Activated CD4-positive, alpha-beta T cell treated with anti-CD3 and anti-CD28 coated beads, Interleukin-2, amount 10 ng/mL, durations not matched to agents 24 days and 14 days (primary cell): ENCODE measurements at regions not wholly inside any gene's neighbourhood (a gene's known extent, or its start where the extent isn't known, plus 50 kb on each side); places are given as distances from the start of the nearest gene placed in this dataset.

Experiments
- DNase-seq: peaks from one replicate; pipeline ENCODE4 v3.0.0; 2022
- H3K27ac Mint-ChIP-seq: one replicate; pipeline ENCODE4 v1.8.0; 2022; ENCODE audit warnings: mild to moderate bottlenecking, mixed read lengths
- H3K27me3 Mint-ChIP-seq: one replicate; pipeline ENCODE4 v1.8.0; 2022; ENCODE audit warnings: mixed read lengths
- H3K36me3 Mint-ChIP-seq: one replicate; pipeline ENCODE4 v1.8.0; 2022; ENCODE audit warnings: low read depth, mild to moderate bottlenecking, mixed read lengths
- H3K4me1 Mint-ChIP-seq: one replicate; pipeline ENCODE4 v1.8.0; 2021; ENCODE audit warnings: mixed read lengths
- H3K4me3 Mint-ChIP-seq: one replicate; pipeline ENCODE4 v1.8.0; 2022; ENCODE audit warnings: mild to moderate bottlenecking, moderate library complexity, mixed read lengths
- H3K9me3 Mint-ChIP-seq: one replicate; pipeline ENCODE4 v1.8.0; 2021; ENCODE audit warnings: mixed read lengths
- intact Hi-C: fragments of 100-400 bp; cut with micrococcal nuclease; formaldehyde crosslinking; loops from one replicate; pipeline ENCODE4 v1.15.1; 2023

GRCh38 chr6:170132561-170132991, 158.3 kb downstream of the DLL1 start:
- no peak overlapping the region for H3K27ac Mint-ChIP-seq
- no peaks in the 10 kb centered on the region for H3K4me1 Mint-ChIP-seq
- no peaks in the 10 kb centered on the region for H3K27me3 Mint-ChIP-seq
- no peaks in the 10 kb centered on the region for H3K9me3 Mint-ChIP-seq
- DNase-seq: no peak
- no peaks in the 10 kb centered on the region for H3K36me3 Mint-ChIP-seq
- no peak overlapping the region for H3K4me3 Mint-ChIP-seq
- intact Hi-C loops: no loop called here

- no peaks in the 10 kb centered on the region for H3K27me3 Mint-ChIP-seq
- no peak overlapping the region for H3K27ac Mint-ChIP-seq
- no peaks in the 10 kb centered on the region for H3K9me3 Mint-ChIP-seq
- intact Hi-C loops: no loop called here
- H3K4me1 Mint-ChIP-seq: no peaks in the 10 kb centered on the region
- no peak overlapping the region for H3K4me3 Mint-ChIP-seq
- H3K36me3 Mint-ChIP-seq: no peaks in the 10 kb centered on the region
- no peak for DNase-seq
Observed at GRCh38 chr6:170132011-170132521, 158.8 kb downstream of the DLL1 start.

GRCh38 chr6:170131351-170131750, 159.5 kb downstream of the DLL1 start:
- intact Hi-C loops: no loop called here
- Mint-ChIP-seq H3K36me3 (no peaks in the 10 kb centered on the region), H3K27me3 (no peaks in the 10 kb centered on the region), H3K4me1 (no peaks in the 10 kb centered on the region), H3K9me3 (no peaks in the 10 kb centered on the region), H3K27ac (no peak overlapping the region), H3K4me3 (no peak overlapping the region)
- no peak for DNase-seq

GRCh38 chr6:170130771-170131241, 160.1 kb downstream of the DLL1 start:
- Mint-ChIP-seq H3K36me3 (no peaks in the 10 kb centered on the region), H3K27me3 (no peaks in the 10 kb centered on the region), H3K4me1 (no peaks in the 10 kb centered on the region), H3K27ac (no peak overlapping the region), H3K4me3 (no peak overlapping the region), H3K9me3 (no peaks in the 10 kb centered on the region)
- no peak for DNase-seq
- intact Hi-C loops: no loop called here

- no peak overlapping the region for H3K4me3 Mint-ChIP-seq
- H3K27me3 Mint-ChIP-seq: no peaks in the 10 kb centered on the region
- no peaks in the 10 kb centered on the region for H3K4me1 Mint-ChIP-seq
- no peaks in the 10 kb centered on the region for H3K9me3 Mint-ChIP-seq
- H3K27ac Mint-ChIP-seq: no peak overlapping the region
- no peaks in the 10 kb centered on the region for H3K36me3 Mint-ChIP-seq
- DNase-seq: no peak
- intact Hi-C loops: no loop called here
Observed at GRCh38 chr6:170130201-170130621, 160.7 kb downstream of the DLL1 start.

- Mint-ChIP-seq H3K4me3 (no peak overlapping the region), H3K9me3 (no peaks in the 10 kb centered on the region), H3K27me3 (no peaks in the 10 kb centered on the region), H3K27ac (no peak overlapping the region), H3K36me3 (no peaks in the 10 kb centered on the region), H3K4me1 (no peaks in the 10 kb centered on the region)
- intact Hi-C loops: no loop called here
- no peak for DNase-seq
Observed at GRCh38 chr6:170129691-170130171, 161.1 kb downstream of the DLL1 start.

- H3K27ac Mint-ChIP-seq: no peak overlapping the region
- DNase-seq: no peak
Observed at GRCh38 chr6:170128811-170129681, 161.8 kb downstream of the DLL1 start.

GRCh38 chr6:170128346-170128745, 162.5 kb downstream of the DLL1 start:
- H3K9me3 Mint-ChIP-seq: no peaks in the 10 kb centered on the region
- H3K4me3 Mint-ChIP-seq: no peak overlapping the region
- no peaks in the 10 kb centered on the region for H3K27me3 Mint-ChIP-seq
- no peak for DNase-seq
- no peaks in the 10 kb centered on the region for H3K36me3 Mint-ChIP-seq
- H3K4me1 Mint-ChIP-seq: no peaks in the 10 kb centered on the region
- intact Hi-C loops: no loop called here
- no peak overlapping the region for H3K27ac Mint-ChIP-seq

More at GRCh38 chr6:170128811-170129681, 161.8 kb downstream of the DLL1 start:
- Mint-ChIP-seq H3K4me1 (no peaks in the 10 kb centered on the region), H3K4me3 (no peak overlapping the region), H3K9me3 (no peaks in the 10 kb centered on the region), H3K36me3 (no peaks in the 10 kb centered on the region), H3K27me3 (no peaks in the 10 kb centered on the region)
- intact Hi-C loops: no loop called here

GRCh38 chr6:170127151-170127550, 163.7 kb downstream of the DLL1 start:
- no peak overlapping the region for H3K27ac Mint-ChIP-seq
- H3K4me1 Mint-ChIP-seq: no peaks in the 10 kb centered on the region
- H3K36me3 Mint-ChIP-seq: no peaks in the 10 kb centered on the region
- intact Hi-C loops: no loop called here
- no peak overlapping the region for H3K4me3 Mint-ChIP-seq
- H3K9me3 Mint-ChIP-seq: no peaks in the 10 kb centered on the region
- DNase-seq: no peak
- no peaks in the 10 kb centered on the region for H3K27me3 Mint-ChIP-seq

- Mint-ChIP-seq H3K27me3 (peaks cover 2% of the 10 kb centered on the region), H3K27ac (no peak overlapping the region), H3K4me3 (no peak overlapping the region), H3K4me1 (no peaks in the 10 kb centered on the region), H3K36me3 (no peaks in the 10 kb centered on the region), H3K9me3 (peaks cover 5% of the 10 kb centered on the region)
- intact Hi-C loops: no loop called here
- no peak for DNase-seq
Observed at GRCh38 chr6:170125456-170126300, 165.2 kb downstream of the DLL1 start.

- Mint-ChIP-seq H3K36me3 (no peaks in the 10 kb centered on the region), H3K4me1 (no peaks in the 10 kb centered on the region), H3K9me3 (peaks cover 10% of the 10 kb centered on the region), H3K27me3 (peaks cover 2% of the 10 kb centered on the region), H3K4me3 (no peak overlapping the region), H3K27ac (no peak overlapping the region)
- no peak for DNase-seq
- intact Hi-C loops: no loop called here
Observed at GRCh38 chr6:170124836-170125235, 166.0 kb downstream of the DLL1 start.

- intact Hi-C loops: no loop called here
- Mint-ChIP-seq H3K9me3 (peaks cover 13% of the 10 kb centered on the region), H3K27ac (no peak overlapping the region), H3K4me1 (no peaks in the 10 kb centered on the region), H3K36me3 (no peaks in the 10 kb centered on the region), H3K27me3 (peaks cover 2% of the 10 kb centered on the region), H3K4me3 (no peak overlapping the region)
- DNase-seq: no peak
Observed at GRCh38 chr6:170124150-170124549, 166.7 kb downstream of the DLL1 start.

GRCh38 chr6:170122651-170123050, 168.2 kb downstream of the DLL1 start:
- H3K4me3 Mint-ChIP-seq: no peak overlapping the region
- no peaks in the 10 kb centered on the region for H3K36me3 Mint-ChIP-seq
- no peaks in the 10 kb centered on the region for H3K4me1 Mint-ChIP-seq
- intact Hi-C loops: no loop called here
- H3K27ac Mint-ChIP-seq: no peak overlapping the region
- peaks cover 13% of the 10 kb centered on the region for H3K9me3 Mint-ChIP-seq
- DNase-seq: no peak
- H3K27me3 Mint-ChIP-seq: peaks cover 2% of the 10 kb centered on the region
